ENCODE measurements at regions not wholly inside any gene's neighbourhood (a gene's known extent, or its start where the extent isn't known, plus 50 kb on each side); places are given as distances from the start of the nearest gene placed in this dataset.

GRCh38 chr11:31884080-31884479, 73.0 kb upstream of the PAX6 start:
- Histone ChIP-seq H3K79me2 (replicated peaks; ENCODE audit: insufficient read depth, low read length) (no peaks in the 10 kb centered on the region), H3K36me3 (ENCODE audit: insufficient read depth, low read length) (no peaks in the 10 kb centered on the region), H3K4me2 (ENCODE audit: low read length) (no peak overlapping the region), H3K27ac (ENCODE audit: low read length) (no peak overlapping the region), H3K4me3 (ENCODE audit: low read length) (no peak overlapping the region), H3K9ac (ENCODE audit: low read length) (no peak overlapping the region), H4K20me1 (ENCODE audit: insufficient read depth) (no peaks in the 10 kb centered on the region), H3F3A (ENCODE audit: insufficient read depth, low read length, poor library complexity, severe bottlenecking) (no peaks in the 10 kb centered on the region), H3K27me3 (ENCODE audit: insufficient read depth, low read depth, low read length) (no peaks in the 10 kb centered on the region), H3K9me3 (ENCODE audit: low read length) (no peaks in the 10 kb centered on the region), H2AFZ (ENCODE audit: low read depth, low read length) (no peak overlapping the region), H3K9me2 (ENCODE audit: insufficient read depth, low read length) (no peaks in the 10 kb centered on the region)
- TF ChIP-seq POLR2AphosphoS5 (IDR thresholded peaks at IDR 0.05) (no peak), TAF1 (IDR thresholded peaks at IDR 0.05; ENCODE audit: low read depth) (no peak), CTCF (IDR thresholded peaks at IDR 0.05; ENCODE audit: poor library complexity, severe bottlenecking) (no peak), SMC3 (conservative IDR thresholded peaks at IDR 0.05; ENCODE audit: poor library complexity) (no peak)

- Histone ChIP-seq H2AFZ (ENCODE audit: low read depth, low read length) (no peak overlapping the region), H3K27ac (ENCODE audit: low read length) (no peak overlapping the region), H3K9me2 (ENCODE audit: insufficient read depth, low read length) (no peaks in the 10 kb centered on the region), H3K36me3 (ENCODE audit: insufficient read depth, low read length) (no peaks in the 10 kb centered on the region), H3K4me3 (ENCODE audit: low read length) (no peak overlapping the region), H3K9ac (ENCODE audit: low read length) (no peak overlapping the region), H3K9me3 (ENCODE audit: low read length) (no peaks in the 10 kb centered on the region), H3K4me2 (ENCODE audit: low read length) (no peak overlapping the region), H3K79me2 (replicated peaks; ENCODE audit: insufficient read depth, low read length) (no peaks in the 10 kb centered on the region), H3K27me3 (ENCODE audit: insufficient read depth, low read depth, low read length) (no peaks in the 10 kb centered on the region), H4K20me1 (ENCODE audit: insufficient read depth) (no peaks in the 10 kb centered on the region), H3F3A (ENCODE audit: insufficient read depth, low read length, poor library complexity, severe bottlenecking) (no peaks in the 10 kb centered on the region)
- TF ChIP-seq MXI1 (conservative IDR thresholded peaks at IDR 0.05; ENCODE audit: poor library complexity, severe bottlenecking) (no peak), SMC3 (conservative IDR thresholded peaks at IDR 0.05; ENCODE audit: poor library complexity) (no peak), RAD21 (conservative IDR thresholded peaks at IDR 0.05) (no peak), POLR2AphosphoS5 (IDR thresholded peaks at IDR 0.05) (no peak), TAF1 (IDR thresholded peaks at IDR 0.05; ENCODE audit: low read depth) (no peak), EZH2 (IDR thresholded peaks at IDR 0.05; ENCODE audit: borderline replicate concordance, insufficient read depth, low read length, poor library complexity, severe bottlenecking) (no peak), EP300 (conservative IDR thresholded peaks at IDR 0.05; ENCODE audit: poor library complexity, severe bottlenecking) (no peak), CTCF (IDR thresholded peaks at IDR 0.05; ENCODE audit: poor library complexity, severe bottlenecking) (no peak)
- TF ChIP-seq, protein P1, sequence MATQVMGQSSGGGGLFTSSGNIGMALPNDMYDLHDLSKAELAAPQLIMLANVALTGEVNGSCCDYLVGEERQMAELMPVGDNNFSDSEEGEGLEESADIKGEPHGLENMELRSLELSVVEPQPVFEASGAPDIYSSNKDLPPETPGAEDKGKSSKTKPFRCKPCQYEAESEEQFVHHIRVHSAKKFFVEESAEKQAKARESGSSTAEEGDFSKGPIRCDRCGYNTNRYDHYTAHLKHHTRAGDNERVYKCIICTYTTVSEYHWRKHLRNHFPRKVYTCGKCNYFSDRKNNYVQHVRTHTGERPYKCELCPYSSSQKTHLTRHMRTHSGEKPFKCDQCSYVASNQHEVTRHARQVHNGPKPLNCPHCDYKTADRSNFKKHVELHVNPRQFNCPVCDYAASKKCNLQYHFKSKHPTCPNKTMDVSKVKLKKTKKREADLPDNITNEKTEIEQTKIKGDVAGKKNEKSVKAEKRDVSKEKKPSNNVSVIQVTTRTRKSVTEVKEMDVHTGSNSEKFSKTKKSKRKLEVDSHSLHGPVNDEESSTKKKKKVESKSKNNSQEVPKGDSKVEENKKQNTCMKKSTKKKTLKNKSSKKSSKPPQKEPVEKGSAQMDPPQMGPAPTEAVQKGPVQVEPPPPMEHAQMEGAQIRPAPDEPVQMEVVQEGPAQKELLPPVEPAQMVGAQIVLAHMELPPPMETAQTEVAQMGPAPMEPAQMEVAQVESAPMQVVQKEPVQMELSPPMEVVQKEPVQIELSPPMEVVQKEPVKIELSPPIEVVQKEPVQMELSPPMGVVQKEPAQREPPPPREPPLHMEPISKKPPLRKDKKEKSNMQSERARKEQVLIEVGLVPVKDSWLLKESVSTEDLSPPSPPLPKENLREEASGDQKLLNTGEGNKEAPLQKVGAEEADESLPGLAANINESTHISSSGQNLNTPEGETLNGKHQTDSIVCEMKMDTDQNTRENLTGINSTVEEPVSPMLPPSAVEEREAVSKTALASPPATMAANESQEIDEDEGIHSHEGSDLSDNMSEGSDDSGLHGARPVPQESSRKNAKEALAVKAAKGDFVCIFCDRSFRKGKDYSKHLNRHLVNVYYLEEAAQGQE (IDR thresholded peaks at IDR 0.05; ENCODE audit: borderline replicate concordance): no peak
Measured at GRCh38 chr11:31883435-31883834, 72.3 kb upstream of the PAX6 start.

All from neural cell (in vitro differentiated cells).